ENCODE measurements at regions not wholly inside any gene's neighbourhood (a gene's known extent, or its start where the extent isn't known, plus 50 kb on each side); places are given as distances from the start of the nearest gene placed in this dataset.

- Histone ChIP-seq H3K4me2 (ENCODE audit: extremely low read depth, insufficient read depth, low read length) (no peak overlapping the region), H3K27me3 (ENCODE audit: control insufficient read depth, insufficient read depth, low read length) (no peaks in the 10 kb centered on the region), H3K27ac (ENCODE audit: insufficient read depth, low read length) (no peak overlapping the region), H4K20me1 (ENCODE audit: control insufficient read depth, extremely low read depth, insufficient read depth, low read length) (no peaks in the 10 kb centered on the region), H3K4me1 (ENCODE audit: control insufficient read depth, extremely low read depth, insufficient read depth, low read length) (no peaks in the 10 kb centered on the region), H3K9ac (ENCODE audit: insufficient read depth, low read length) (no peak overlapping the region), H3K4me3 (replicated peaks in 1 of 4; ENCODE audit: control extremely low read depth in 1 of 4, insufficient read depth in 1 of 4, low read depth in 3 of 4, low read length in 4 of 4) (no peak overlapping the region), H3K79me2 (ENCODE audit: control insufficient read depth, insufficient read depth, low read length) (no peaks in the 10 kb centered on the region), H2AFZ (ENCODE audit: low read length) (no peak overlapping the region), H3K9me3 (ENCODE audit: control insufficient read depth, insufficient read depth, low read depth, low read length) (no peaks in the 10 kb centered on the region), H3K36me3 (ENCODE audit: control insufficient read depth, insufficient read depth, low read length) (no peaks in the 10 kb centered on the region)
- TF ChIP-seq, protein P1, sequence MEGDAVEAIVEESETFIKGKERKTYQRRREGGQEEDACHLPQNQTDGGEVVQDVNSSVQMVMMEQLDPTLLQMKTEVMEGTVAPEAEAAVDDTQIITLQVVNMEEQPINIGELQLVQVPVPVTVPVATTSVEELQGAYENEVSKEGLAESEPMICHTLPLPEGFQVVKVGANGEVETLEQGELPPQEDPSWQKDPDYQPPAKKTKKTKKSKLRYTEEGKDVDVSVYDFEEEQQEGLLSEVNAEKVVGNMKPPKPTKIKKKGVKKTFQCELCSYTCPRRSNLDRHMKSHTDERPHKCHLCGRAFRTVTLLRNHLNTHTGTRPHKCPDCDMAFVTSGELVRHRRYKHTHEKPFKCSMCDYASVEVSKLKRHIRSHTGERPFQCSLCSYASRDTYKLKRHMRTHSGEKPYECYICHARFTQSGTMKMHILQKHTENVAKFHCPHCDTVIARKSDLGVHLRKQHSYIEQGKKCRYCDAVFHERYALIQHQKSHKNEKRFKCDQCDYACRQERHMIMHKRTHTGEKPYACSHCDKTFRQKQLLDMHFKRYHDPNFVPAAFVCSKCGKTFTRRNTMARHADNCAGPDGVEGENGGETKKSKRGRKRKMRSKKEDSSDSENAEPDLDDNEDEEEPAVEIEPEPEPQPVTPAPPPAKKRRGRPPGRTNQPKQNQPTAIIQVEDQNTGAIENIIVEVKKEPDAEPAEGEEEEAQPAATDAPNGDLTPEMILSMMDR (conservative IDR thresholded peaks at IDR 0.05 in 1 of 2, IDR thresholded peaks at IDR 0.05 in 1 of 2; ENCODE audit: low read depth in 1 of 2, low read length in 2 of 2) = no peak
- no peak for TF ChIP-seq EZH2 (IDR thresholded peaks at IDR 0.05; ENCODE audit: low read length, missing control alignments)
- no peak for DNase-seq (ENCODE audit: low read depth in 2 of 2)
Observed at GRCh38 chrX:36947214-36947613, 61.0 kb upstream of the FAM47C start.

- Histone ChIP-seq H4K20me1 (ENCODE audit: control insufficient read depth, extremely low read depth, insufficient read depth, low read length) (no peaks in the 10 kb centered on the region), H2AFZ (ENCODE audit: low read length) (no peak overlapping the region), H3K27me3 (ENCODE audit: control insufficient read depth, insufficient read depth, low read length) (no peaks in the 10 kb centered on the region), H3K4me2 (ENCODE audit: extremely low read depth, insufficient read depth, low read length) (no peak overlapping the region), H3K36me3 (ENCODE audit: control insufficient read depth, insufficient read depth, low read length) (no peaks in the 10 kb centered on the region), H3K4me3 (replicated peaks in 1 of 4; ENCODE audit: control extremely low read depth in 1 of 4, insufficient read depth in 1 of 4, low read depth in 3 of 4, low read length in 4 of 4) (no peak overlapping the region), H3K79me2 (ENCODE audit: control insufficient read depth, insufficient read depth, low read length) (no peaks in the 10 kb centered on the region), H3K4me1 (ENCODE audit: control insufficient read depth, extremely low read depth, insufficient read depth, low read length) (no peaks in the 10 kb centered on the region), H3K27ac (ENCODE audit: insufficient read depth, low read length) (no peak overlapping the region), H3K9me3 (ENCODE audit: control insufficient read depth, insufficient read depth, low read depth, low read length) (no peaks in the 10 kb centered on the region), H3K9ac (ENCODE audit: insufficient read depth, low read length) (no peak overlapping the region)
- DNase-seq (ENCODE audit: low read depth in 2 of 2) = no peak
- TF ChIP-seq, protein P1 (conservative IDR thresholded peaks at IDR 0.05 in 1 of 2, IDR thresholded peaks at IDR 0.05 in 1 of 2; ENCODE audit: low read depth in 1 of 2, low read length in 2 of 2) = no peak
- no peak for TF ChIP-seq EZH2 (IDR thresholded peaks at IDR 0.05; ENCODE audit: low read length, missing control alignments)
Observed at GRCh38 chrX:36950495-36951253, 57.5 kb upstream of the FAM47C start.

- H3K4me3 ChIP-seq (replicated peaks in 1 of 4; ENCODE audit: control extremely low read depth in 1 of 4, insufficient read depth in 1 of 4, low read depth in 3 of 4, low read length in 4 of 4) = peak overlapping the region in 2 of 4 experiments; percentile 7 to 10
- H2AFZ ChIP-seq (ENCODE audit: low read length) = no peak overlapping the region
- TF ChIP-seq, protein P1 (conservative IDR thresholded peaks at IDR 0.05 in 1 of 2, IDR thresholded peaks at IDR 0.05 in 1 of 2; ENCODE audit: low read depth in 1 of 2, low read length in 2 of 2) = no peak
- no peak for TF ChIP-seq EZH2 (IDR thresholded peaks at IDR 0.05; ENCODE audit: low read length, missing control alignments)
- H3K9ac ChIP-seq (ENCODE audit: insufficient read depth, low read length) = no peak overlapping the region
- H4K20me1 ChIP-seq (ENCODE audit: control insufficient read depth, extremely low read depth, insufficient read depth, low read length) = no peaks in the 10 kb centered on the region
- no peak overlapping the region for H3K27ac ChIP-seq (ENCODE audit: insufficient read depth, low read length)
- no peaks in the 10 kb centered on the region for H3K4me1 ChIP-seq (ENCODE audit: control insufficient read depth, extremely low read depth, insufficient read depth, low read length)
- no peaks in the 10 kb centered on the region for H3K36me3 ChIP-seq (ENCODE audit: control insufficient read depth, insufficient read depth, low read length)
- H3K79me2 ChIP-seq (ENCODE audit: control insufficient read depth, insufficient read depth, low read length) = no peaks in the 10 kb centered on the region
- H3K4me2 ChIP-seq (ENCODE audit: extremely low read depth, insufficient read depth, low read length) = no peak overlapping the region
- peak in 1 of 2 donors; percentile 2 for DNase-seq (ENCODE audit: low read depth in 2 of 2)
- H3K9me3 ChIP-seq (ENCODE audit: control insufficient read depth, insufficient read depth, low read depth, low read length) = no peaks in the 10 kb centered on the region
- H3K27me3 ChIP-seq (ENCODE audit: control insufficient read depth, insufficient read depth, low read length) = no peaks in the 10 kb centered on the region
Observed at GRCh38 chrX:36957425-36958328, 50.5 kb upstream of the FAM47C start.

Measured in fibroblast of lung (primary cell).